ENCODE measurements at regions not wholly inside any gene's neighbourhood (a gene's known extent, or its start where the extent isn't known, plus 50 kb on each side); places are given as distances from the start of the nearest gene placed in this dataset.

GRCh38 chr10:44199267-44199666 lies 185.6 kb downstream of the CXCL12 start:
- H3K4me2 ChIP-seq (ENCODE audit: low read depth, low read length): no peak overlapping the region
- no peaks in the 10 kb centered on the region for H4K20me1 ChIP-seq (ENCODE audit: insufficient read depth, low read length)
- no peaks in the 10 kb centered on the region for H3K27me3 ChIP-seq (replicated peaks; ENCODE audit: insufficient read depth, low read length)
- H3F3A ChIP-seq (ENCODE audit: insufficient read depth, low read length): no peaks in the 10 kb centered on the region
- no peaks in the 10 kb centered on the region for H3K36me3 ChIP-seq (replicated peaks; ENCODE audit: insufficient read depth, low read length)
- TF ChIP-seq, protein P1, sequence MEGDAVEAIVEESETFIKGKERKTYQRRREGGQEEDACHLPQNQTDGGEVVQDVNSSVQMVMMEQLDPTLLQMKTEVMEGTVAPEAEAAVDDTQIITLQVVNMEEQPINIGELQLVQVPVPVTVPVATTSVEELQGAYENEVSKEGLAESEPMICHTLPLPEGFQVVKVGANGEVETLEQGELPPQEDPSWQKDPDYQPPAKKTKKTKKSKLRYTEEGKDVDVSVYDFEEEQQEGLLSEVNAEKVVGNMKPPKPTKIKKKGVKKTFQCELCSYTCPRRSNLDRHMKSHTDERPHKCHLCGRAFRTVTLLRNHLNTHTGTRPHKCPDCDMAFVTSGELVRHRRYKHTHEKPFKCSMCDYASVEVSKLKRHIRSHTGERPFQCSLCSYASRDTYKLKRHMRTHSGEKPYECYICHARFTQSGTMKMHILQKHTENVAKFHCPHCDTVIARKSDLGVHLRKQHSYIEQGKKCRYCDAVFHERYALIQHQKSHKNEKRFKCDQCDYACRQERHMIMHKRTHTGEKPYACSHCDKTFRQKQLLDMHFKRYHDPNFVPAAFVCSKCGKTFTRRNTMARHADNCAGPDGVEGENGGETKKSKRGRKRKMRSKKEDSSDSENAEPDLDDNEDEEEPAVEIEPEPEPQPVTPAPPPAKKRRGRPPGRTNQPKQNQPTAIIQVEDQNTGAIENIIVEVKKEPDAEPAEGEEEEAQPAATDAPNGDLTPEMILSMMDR (IDR thresholded peaks at IDR 0.05; ENCODE audit: low read length): no peak
- TF ChIP-seq EZH2phosphoT487 (IDR thresholded peaks at IDR 0.05; ENCODE audit: low read length) (no peak), EZH2 (optimal IDR thresholded peaks at IDR 0.05; ENCODE audit: low read depth, low read length) (no peak)
- H2AFZ ChIP-seq (ENCODE audit: low read length): no peak overlapping the region
- H3K79me2 ChIP-seq (ENCODE audit: low read length): no peaks in the 10 kb centered on the region
- H3K4me3 ChIP-seq (ENCODE audit: low read length): no peak overlapping the region
- no peak overlapping the region for H3K27ac ChIP-seq (ENCODE audit: low read length)
- no peaks in the 10 kb centered on the region for H3K4me1 ChIP-seq (ENCODE audit: low read length)
- no peaks in the 10 kb centered on the region for H3K9me3 ChIP-seq (replicated peaks; ENCODE audit: insufficient read depth, low read length)
- no peak for DNase-seq
- H3K9ac ChIP-seq (ENCODE audit: low read length): no peak overlapping the region
- no peaks in the 10 kb centered on the region for H3K9me2 ChIP-seq (replicated peaks; ENCODE audit: insufficient read depth, low read length)

- no peaks in the 10 kb centered on the region for H3K79me2 ChIP-seq (ENCODE audit: low read length)
- no peaks in the 10 kb centered on the region for H3K36me3 ChIP-seq (replicated peaks; ENCODE audit: insufficient read depth, low read length)
- no peaks in the 10 kb centered on the region for H3K27me3 ChIP-seq (replicated peaks; ENCODE audit: insufficient read depth, low read length)
- no peaks in the 10 kb centered on the region for H3K9me2 ChIP-seq (replicated peaks; ENCODE audit: insufficient read depth, low read length)
- TF ChIP-seq, protein P1 (IDR thresholded peaks at IDR 0.05; ENCODE audit: low read length): no peak
- H3K4me1 ChIP-seq (ENCODE audit: low read length): no peaks in the 10 kb centered on the region
- no peak overlapping the region for H3K4me2 ChIP-seq (ENCODE audit: low read depth, low read length)
- H3F3A ChIP-seq (ENCODE audit: insufficient read depth, low read length): no peaks in the 10 kb centered on the region
- no peak overlapping the region for H2AFZ ChIP-seq (ENCODE audit: low read length)
- no peak overlapping the region for H3K4me3 ChIP-seq (ENCODE audit: low read length)
- no peak overlapping the region for H3K9ac ChIP-seq (ENCODE audit: low read length)
- no peak overlapping the region for H3K27ac ChIP-seq (ENCODE audit: low read length)
- H3K9me3 ChIP-seq (replicated peaks; ENCODE audit: insufficient read depth, low read length): no peaks in the 10 kb centered on the region
- H4K20me1 ChIP-seq (ENCODE audit: insufficient read depth, low read length): no peaks in the 10 kb centered on the region
- DNase-seq: no peak
These were observed 186.2 kb downstream of the CXCL12 start for GRCh38 chr10:44198780-44199097.

DNA sequence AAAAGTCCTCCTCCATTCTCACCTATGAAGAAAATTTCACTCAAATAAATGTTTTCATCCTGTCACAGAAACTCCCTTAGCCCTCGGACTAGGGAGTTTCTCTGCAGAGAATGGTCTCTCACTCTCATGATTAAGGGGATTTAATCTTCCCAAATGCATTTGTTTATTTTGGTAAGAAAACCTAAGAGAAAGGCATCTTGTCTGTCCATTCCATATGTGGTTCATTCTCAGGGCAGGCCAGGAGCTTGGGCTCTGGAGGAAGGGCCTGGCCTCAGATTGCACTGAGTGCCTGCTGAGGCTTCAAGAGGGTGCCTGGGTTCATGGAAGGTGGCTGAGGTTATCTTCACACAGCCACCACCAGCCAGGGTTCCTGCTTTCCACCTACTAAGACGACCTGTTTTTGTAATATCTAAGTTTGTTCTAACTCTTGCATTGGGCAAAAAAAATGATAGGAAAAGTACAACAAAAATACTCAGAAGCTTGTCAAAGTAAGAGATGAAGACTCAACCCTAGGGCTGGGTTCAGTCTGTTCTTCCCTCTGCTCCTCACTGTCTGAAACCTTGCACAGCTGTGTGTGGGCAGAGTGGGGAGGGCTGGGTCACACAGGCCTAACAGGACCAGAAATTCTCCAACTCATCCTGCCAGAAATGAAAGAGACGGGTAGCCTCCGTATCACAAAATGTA lies 186.7 kb downstream of the CXCL12 start:
- H3K36me3 ChIP-seq (replicated peaks; ENCODE audit: insufficient read depth, low read length): no peaks in the 10 kb centered on the region
- no peak overlapping the region for H3K27ac ChIP-seq (ENCODE audit: low read length)
- no peaks in the 10 kb centered on the region for H3K9me2 ChIP-seq (replicated peaks; ENCODE audit: insufficient read depth, low read length)
- H3K79me2 ChIP-seq (ENCODE audit: low read length): no peaks in the 10 kb centered on the region
- no peaks in the 10 kb centered on the region for H3K9me3 ChIP-seq (replicated peaks; ENCODE audit: insufficient read depth, low read length)
- H3K4me3 ChIP-seq (ENCODE audit: low read length): no peak overlapping the region
- TF ChIP-seq, protein P1 (IDR thresholded peaks at IDR 0.05; ENCODE audit: low read length): no peak
- TF ChIP-seq EZH2 (optimal IDR thresholded peaks at IDR 0.05; ENCODE audit: low read depth, low read length) (no peak), EZH2phosphoT487 (IDR thresholded peaks at IDR 0.05; ENCODE audit: low read length) (no peak)
- no peaks in the 10 kb centered on the region for H4K20me1 ChIP-seq (ENCODE audit: insufficient read depth, low read length)
- H3F3A ChIP-seq (ENCODE audit: insufficient read depth, low read length): no peaks in the 10 kb centered on the region
- DNase-seq: no peak
- no peak overlapping the region for H3K4me2 ChIP-seq (ENCODE audit: low read depth, low read length)
- H3K9ac ChIP-seq (ENCODE audit: low read length): no peak overlapping the region
- H3K4me1 ChIP-seq (ENCODE audit: low read length): no peaks in the 10 kb centered on the region
- H2AFZ ChIP-seq (ENCODE audit: low read length): no peak overlapping the region
- no peaks in the 10 kb centered on the region for H3K27me3 ChIP-seq (replicated peaks; ENCODE audit: insufficient read depth, low read length)
